NOMO-1 (cell line): ENCODE measurements at regions not wholly inside any gene's neighbourhood (a gene's known extent, or its start where the extent isn't known, plus 50 kb on each side); places are given as distances from the start of the nearest gene placed in this dataset.
"Not testable (repeated sequence)": the region's sequence is repeated elsewhere in the genome, so short reads cannot be mapped to it uniquely, and the experiment has no call there.

Experiments
- DNase-seq, 2 experiments: peaks; one replicate each; lab custom pipeline; 2025; ENCODE audit not compliant: unreplicated experiment in 2 of 2; lab: John Stamatoyannopoulos, UW

DNA sequence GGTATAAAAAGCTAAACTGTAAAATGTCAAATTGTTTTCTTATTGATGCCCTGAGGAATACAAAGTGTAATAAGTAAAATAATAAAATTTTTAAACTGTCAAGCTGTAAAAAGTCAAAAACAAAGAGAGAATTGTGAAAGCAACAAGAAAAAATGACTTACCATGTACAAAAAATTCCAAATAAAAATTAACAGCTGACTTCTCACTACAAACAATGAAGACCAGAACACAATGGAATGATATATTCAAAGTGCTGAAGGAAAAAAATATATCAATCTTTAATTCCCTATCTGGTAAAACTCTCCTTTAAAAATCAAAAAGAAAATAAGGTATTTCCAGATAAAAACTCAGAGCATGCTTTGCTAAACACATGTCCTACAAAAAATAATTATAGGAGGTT is 883.5 kb downstream of the IGSF11 start:
- no peak for DNase-seq

DNA sequence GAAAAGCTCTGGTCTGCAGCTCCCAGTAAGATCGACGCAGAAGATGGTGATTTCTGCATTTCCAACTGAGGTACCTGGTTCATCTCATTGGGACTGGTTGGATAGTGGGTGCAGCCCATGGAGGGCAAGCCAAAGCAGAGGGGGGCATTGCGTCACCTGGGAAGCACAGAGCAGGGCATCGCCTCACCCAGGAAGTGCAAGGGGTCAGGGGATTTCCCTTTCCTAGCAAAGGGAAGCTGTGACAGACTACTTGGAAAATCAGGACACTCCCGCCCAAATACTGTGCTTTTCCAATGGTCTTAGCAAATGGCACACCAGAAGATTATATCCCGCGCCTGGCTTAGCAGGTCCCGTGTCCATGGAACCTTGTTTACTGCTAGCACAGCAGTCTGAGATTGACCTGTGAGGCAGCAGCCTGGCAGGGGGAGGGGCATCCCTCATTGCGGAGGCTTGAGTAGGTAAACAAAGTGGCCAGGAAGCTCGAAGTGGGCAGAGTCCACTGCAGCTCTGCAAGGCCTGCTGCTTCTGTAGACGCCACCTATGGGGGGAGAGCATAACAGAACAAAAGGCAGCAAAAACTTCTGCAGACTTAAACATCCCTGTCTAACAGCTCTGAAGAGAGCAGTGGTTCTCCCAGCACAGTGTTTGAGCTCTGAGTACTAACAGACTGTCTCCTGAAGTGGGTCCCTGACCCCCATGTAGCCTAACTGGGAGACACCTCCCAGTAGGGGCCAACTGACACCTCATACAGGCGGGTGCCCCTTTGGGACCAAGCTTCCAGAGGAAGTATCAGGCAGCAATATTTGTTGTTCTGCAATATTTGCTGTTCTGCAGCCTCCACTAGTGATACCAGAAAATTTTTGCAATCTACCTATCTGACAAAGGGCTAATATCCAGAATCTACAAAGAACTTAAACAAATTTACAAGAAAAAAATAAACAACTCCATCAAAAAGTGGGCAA is 871.7 kb downstream of the IGSF11 start:
- not testable (repeated sequence) for DNase-seq

GRCh38 chr3:118165413-118165812 is 869.2 kb downstream of the IGSF11 start:
- DNase-seq: no peak

- DNase-seq: no peak
Measured at GRCh38 chr3:118167571-118167970, 867.1 kb downstream of the IGSF11 start.

DNA sequence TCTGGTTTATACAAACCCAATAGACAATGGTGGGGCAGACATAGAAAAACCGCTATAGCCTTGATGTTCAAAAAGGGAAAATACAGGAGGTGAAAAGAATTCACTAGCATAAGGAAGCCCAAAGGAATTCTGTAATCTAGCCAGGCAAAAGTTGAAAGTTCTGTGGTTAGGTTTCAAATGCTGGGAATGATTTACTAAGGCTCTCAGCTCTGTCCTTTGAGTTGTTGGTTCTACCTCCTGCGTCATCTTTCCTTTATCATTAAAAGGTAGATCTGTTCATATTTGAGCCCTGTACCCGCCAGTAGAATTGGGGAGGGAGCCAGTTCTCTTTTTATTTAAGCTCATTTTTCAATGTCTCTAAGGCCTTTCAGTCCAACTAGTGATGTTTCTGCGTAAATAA is 866.5 kb downstream of the IGSF11 start:
- DNase-seq: no peak

- DNase-seq: no peak
Measured at GRCh38 chr3:118171236-118171852, 863.3 kb downstream of the IGSF11 start.

DNA sequence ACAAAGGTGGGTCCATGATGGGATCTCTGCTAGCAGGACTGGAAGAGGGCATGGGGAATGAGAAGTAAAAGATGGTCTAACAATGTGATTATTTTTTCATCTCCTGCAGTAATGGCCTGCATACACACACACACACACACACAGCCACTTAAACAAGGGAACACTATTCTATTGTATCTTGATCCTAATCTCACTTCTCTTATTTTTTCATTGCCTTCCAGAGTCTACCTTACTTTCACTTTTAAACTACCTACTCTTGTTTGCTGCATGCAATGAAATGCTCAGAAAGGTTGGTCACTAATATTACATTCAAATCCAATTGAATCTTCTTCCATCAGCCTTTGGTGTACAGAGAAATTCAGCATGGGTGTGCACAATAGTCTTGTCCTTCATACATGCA is 853.8 kb downstream of the IGSF11 start:
- DNase-seq: peak in 1 of 2 experiments; percentile 0

DNA sequence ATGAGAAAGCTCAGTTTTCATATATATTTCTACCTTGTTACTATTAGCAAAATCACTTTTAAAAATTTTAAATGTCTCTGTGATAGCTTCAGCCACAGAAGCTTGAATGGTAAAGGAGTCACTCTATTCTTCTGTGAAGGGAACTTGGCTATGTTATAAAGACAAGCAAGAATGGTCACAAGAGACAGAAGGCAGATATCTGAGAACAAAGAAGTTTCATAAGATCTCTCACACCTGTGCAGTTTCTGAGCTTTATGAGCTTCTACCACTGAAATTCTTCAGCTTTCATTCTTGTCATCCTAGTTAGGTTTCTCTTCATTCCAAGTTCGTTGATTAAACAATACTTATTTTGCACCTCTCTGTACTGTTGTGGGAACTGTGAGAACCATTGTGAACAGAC is 853.4 kb downstream of the IGSF11 start:
- DNase-seq: no peak

GRCh38 chr3:118186051-118186450 is 848.6 kb downstream of the IGSF11 start:
- no peak for DNase-seq

DNA sequence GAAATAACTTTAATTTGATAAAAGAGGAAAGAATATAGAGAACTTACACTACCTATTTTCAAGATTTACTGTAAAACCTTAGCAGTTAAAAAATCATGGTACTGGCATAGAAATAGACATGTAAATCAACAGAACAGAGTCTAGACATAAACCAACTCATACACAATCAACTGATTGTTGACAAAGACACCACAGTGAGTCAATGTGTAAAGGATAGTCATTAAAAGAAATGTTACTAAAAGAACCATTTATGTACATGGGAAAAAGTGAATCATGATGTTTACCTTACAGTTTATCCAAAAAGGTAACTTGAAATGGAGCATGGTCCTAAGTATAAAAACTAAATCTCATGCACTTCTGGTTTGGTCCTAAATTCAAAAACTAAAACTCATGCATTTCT is 847.4 kb downstream of the IGSF11 start:
- DNase-seq: no peak

DNA sequence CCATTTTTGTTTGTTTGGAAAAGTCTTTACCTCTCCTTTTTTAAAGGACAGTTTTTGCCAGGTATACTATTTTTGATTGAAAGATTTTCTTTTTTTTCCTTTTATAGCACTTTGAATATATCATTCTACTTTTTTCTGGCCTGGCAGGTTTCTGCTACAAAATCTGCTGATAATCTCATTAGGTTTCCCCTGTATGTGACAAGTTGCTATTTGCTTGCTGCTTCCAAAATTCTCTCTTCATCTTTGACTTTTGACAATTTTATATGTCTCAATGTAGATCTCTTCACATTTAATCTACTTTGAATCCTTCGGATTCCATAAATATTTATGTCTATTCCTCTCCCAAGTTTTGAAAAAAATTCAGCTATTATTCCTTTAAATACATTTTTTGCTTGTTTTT is 838.5 kb downstream of the IGSF11 start:
- DNase-seq: no peak

DNA sequence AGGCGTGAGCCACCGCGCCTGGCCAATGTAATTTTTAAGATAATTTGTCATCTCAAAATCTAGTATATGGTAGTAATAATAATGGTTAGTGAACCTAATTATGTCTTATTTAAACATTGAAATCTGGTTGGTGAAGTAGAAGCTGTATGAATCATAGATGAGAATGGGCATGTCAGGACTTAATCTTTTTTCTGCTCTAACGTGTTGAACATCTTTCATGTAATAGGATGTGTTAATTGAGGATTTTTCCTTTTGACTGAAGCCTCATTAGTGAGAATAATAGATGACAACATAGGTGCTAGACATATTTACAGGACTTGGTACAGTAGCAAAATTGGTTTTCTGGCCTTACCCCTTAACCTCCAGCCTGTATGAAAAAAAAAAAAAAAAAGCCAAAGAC is 835.6 kb downstream of the IGSF11 start:
- no peak for DNase-seq

DNA sequence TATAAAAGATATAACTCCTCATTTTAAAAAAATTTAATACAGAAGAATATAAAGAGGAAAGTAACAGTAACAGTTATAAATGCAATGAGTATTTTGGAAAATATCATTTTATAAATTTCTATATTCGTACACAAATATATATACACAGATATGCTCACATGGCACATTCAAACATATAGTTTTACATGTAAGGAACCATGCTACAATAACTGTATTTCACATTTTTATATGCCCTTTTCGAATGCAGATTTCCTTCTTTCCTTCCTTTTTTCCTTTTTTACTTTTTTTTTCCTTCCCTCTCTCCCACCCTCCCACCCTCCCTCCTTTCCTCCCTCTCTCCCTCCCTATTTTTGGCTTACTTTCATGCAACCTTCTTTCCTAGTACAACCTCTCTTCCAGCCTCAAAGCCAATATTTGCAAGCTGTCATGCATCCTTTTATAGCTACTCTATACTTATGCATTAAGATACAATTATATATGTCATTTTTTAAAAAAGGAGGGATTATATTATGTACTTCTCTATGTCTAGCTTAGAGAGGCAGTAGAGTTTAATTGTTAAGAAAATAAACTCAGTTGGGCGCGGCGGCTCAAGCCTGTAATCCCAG is 830.5 kb downstream of the IGSF11 start:
- DNase-seq: no peak

DNA sequence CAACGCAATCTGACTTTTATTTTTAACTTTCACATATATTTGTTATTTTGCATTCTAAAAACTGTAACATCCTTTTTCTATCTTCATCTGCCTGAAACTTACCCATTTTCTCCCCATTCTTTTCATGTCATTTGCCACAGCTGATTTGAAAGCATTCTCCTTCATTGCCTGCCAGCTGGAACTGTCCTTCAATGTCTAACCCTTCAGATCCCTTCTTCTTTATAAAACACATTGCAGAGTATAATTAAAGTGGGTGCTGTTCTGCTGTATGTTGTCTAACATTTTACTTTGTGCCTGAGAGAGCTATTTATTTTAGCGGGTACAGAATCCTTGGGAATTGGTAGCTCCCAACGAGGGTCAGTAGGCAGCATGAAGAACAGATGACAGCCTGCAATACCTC is 827.4 kb downstream of the IGSF11 start:
- no peak for DNase-seq

DNA sequence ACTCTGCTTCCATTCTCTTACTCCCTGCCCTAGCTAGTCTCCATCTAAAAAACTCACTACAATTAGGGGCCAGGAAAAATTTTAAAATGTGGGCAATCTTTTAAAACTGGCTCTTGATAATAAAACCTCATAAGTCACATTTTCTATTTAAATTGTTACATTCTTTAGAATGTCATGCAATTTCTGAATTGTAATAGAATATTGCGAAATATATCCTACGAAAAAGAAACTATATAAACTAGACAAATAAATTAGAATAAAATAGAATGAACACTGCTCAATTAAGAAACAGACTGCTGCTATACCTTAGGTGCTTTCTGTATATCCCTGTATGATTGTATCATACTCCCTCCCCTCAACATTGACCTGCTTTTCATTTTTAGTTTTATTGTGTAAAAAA is 826.0 kb downstream of the IGSF11 start:
- no peak for DNase-seq

- no peak for DNase-seq
Measured at GRCh38 chr3:118213892-118214291, 820.8 kb downstream of the IGSF11 start.

DNA sequence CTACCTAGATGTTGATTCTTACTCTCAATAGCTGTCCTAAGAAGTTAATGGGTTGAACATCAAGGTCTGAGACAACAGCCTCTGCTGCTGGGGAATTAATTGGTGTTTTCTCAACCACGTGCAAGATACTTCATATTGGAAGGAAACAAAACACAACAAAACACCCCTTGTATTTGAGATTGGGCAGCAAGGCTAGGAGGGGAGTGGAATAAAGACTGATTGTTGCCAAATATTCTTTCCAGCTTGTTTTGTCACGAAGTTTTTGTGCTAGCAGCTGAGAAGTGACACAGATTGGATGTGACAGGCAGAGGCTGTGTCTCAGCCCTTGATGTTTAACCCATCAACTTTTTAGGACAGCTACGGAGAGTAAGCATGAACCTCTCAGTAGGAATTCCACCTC is 808.4 kb downstream of the IGSF11 start:
- no peak for DNase-seq

- DNase-seq: no peak
Measured at GRCh38 chr3:118227191-118227590, 807.5 kb downstream of the IGSF11 start.

DNA sequence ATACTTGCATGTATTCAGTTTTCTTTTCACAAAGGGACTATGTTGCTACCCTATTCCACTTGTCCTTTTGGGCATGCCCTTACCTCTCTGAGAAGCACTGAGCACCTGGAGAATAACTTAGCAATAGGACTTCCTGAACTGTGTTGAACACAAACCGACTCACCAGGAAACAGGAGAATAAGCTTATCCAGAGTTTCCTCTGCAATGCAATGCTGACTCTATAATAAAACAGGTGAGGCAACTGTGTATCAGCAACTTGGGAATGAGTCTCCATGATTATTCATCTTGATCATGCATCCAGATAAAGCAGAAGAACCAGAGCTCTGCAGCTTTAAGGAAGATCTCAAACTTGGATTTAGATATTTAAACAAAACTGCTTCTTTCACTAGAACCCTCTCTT is 806.5 kb downstream of the IGSF11 start:
- DNase-seq: no peak

DNA sequence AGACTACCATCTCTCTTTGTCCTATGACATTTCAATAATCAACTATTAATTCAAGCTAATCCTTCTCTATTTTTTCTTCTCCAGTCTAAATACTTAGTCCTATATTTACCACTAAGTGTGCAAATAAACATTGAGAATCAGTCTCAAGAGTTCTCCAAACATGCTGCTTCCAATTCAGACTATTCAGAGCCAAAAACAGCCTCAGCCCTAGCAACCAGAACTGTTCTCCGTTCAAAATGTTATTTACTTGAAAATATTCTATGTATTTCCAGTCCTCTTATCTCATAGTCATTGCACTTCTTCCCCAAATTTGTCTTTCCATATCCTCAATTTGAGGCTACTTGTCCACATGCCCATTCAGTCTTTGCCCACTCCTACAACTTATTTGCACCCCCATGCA is 805.5 kb downstream of the IGSF11 start:
- no peak for DNase-seq

- DNase-seq: no peak
Measured at GRCh38 chr3:118231578-118231977, 803.1 kb downstream of the IGSF11 start.

- DNase-seq: no peak
Measured at GRCh38 chr3:118239253-118239652, 795.4 kb downstream of the IGSF11 start.
